Caco-2 (cell line): ENCODE measurements at regions not wholly inside any gene's neighbourhood (a gene's known extent, or its start where the extent isn't known, plus 50 kb on each side); places are given as distances from the start of the nearest gene placed in this dataset.

ENCODE experiments used
- BruUV-seq: library from RNA; stranded (reverse); fragments of 400-500 nt; replicated peaks from 2 replicates; lab custom pipeline; 2021; lab: Mats Ljungman, UMichigan
- CTCF ChIA-PET: fragments of 300-600 bp; sonication (Branson Sonifier 250); formaldehyde crosslinking; loops from one replicate; lab custom pipeline; 2022; ENCODE audit warnings: antibody characterized with exemption; lab: Charles Lee
- POLR2A ChIA-PET: fragments of 300-600 bp; sonication (Branson Sonifier 250); formaldehyde crosslinking; loops from one replicate; lab custom pipeline; 2022; ENCODE audit warnings: antibody characterized with exemption; lab: Charles Lee
- DNase-seq, 2 experiments: peaks; one replicate each; pipeline versions ENCODE4 v3.0.0 to v3.0.0-alpha.2; 2020 to 2022
- H3K27me3 ChIP-seq: replicated peaks from 2 replicates; pipeline ENCODE4 v1.6.0; 2011; ENCODE audit warnings: low read length; ENCODE audit not compliant: control insufficient read depth, insufficient read depth
- H3K36me3 ChIP-seq: 2 replicates; pipeline ENCODE4 v1.5.1; 2011; ENCODE audit warnings: low read length; ENCODE audit not compliant: control insufficient read depth, insufficient read depth
- H3K4me1 ChIP-seq: fragments of 250-450 bp; sonication (Bioruptor Pico); 2 replicates; pipeline ENCODE4 v1.5.1; 2020; ENCODE audit warnings: mild to moderate bottlenecking
- H3K4me3 ChIP-seq: 2 replicates; pipeline ENCODE4 v1.5.1; 2011; ENCODE audit warnings: low read depth, mild to moderate bottlenecking, control low read depth, low read length
- H3K9me3 ChIP-seq: fragments of 250-450 bp; sonication (Bioruptor Pico); 2 replicates; pipeline ENCODE4 v1.5.1; 2020; ENCODE audit warnings: mild to moderate bottlenecking, moderate library complexity
- H3K27ac Mint-ChIP-seq: one replicate; pipeline ENCODE4 v1.8.0; 2022; ENCODE audit warnings: mixed read lengths; ENCODE audit not compliant: unreplicated experiment
- H3K27me3 Mint-ChIP-seq: one replicate; pipeline ENCODE4 v1.8.0; 2022; ENCODE audit warnings: mixed read lengths; ENCODE audit not compliant: insufficient read depth, unreplicated experiment
- H3K36me3 Mint-ChIP-seq: one replicate; pipeline ENCODE4 v1.8.0; 2022; ENCODE audit warnings: mild to moderate bottlenecking, mixed read lengths; ENCODE audit not compliant: insufficient read depth, unreplicated experiment
- H3K4me1 Mint-ChIP-seq: one replicate; pipeline ENCODE4 v1.8.0; 2022; ENCODE audit warnings: low read depth, mixed read lengths; ENCODE audit not compliant: unreplicated experiment
- H3K4me3 Mint-ChIP-seq: one replicate; pipeline ENCODE4 v1.8.0; 2022; ENCODE audit warnings: mild to moderate bottlenecking, moderate library complexity, mixed read lengths; ENCODE audit not compliant: unreplicated experiment
- H3K9me3 Mint-ChIP-seq: one replicate; pipeline ENCODE4 v1.8.0; 2022; ENCODE audit warnings: mixed read lengths; ENCODE audit not compliant: unreplicated experiment
- CTCF ChIP-seq, 2 experiments: fragments of 200-600 bp in 1 of 2; IDR thresholded peaks; 1 replicate in 1 of 2; 2 replicates in 1 of 2; pipeline versions ENCODE4 v1.5.1 to v1.8.0; 2011 to 2022; ENCODE audit warnings: antibody characterized with exemption in 1 of 2, control low read depth in 1 of 2, inconsistent platforms in 1 of 2, low read depth in 1 of 2, low read length in 1 of 2, mild to moderate bottlenecking in 1 of 2, moderate library complexity in 1 of 2; ENCODE audit not compliant: insufficient read depth in 1 of 2, severe bottlenecking in 1 of 2, unreplicated experiment in 1 of 2
- intact Hi-C: fragments of 100-400 bp; cut with micrococcal nuclease; formaldehyde crosslinking; loops from one replicate; pipeline ENCODE4 v1.10.0; 2022; ENCODE audit not compliant: unreplicated experiment

GRCh38 chr6:147905711-147906110 is 397.2 kb downstream of the SAMD5 start:
- DNase-seq = no peak
- no peak overlapping the region for H3K4me3 Mint-ChIP-seq
- no peaks in the 10 kb centered on the region for H3K9me3 ChIP-seq
- no peak overlapping the region for H3K4me3 ChIP-seq
- POLR2A ChIA-PET = no interaction called here
- no peaks in the 10 kb centered on the region for H3K4me1 Mint-ChIP-seq
- H3K27me3 Mint-ChIP-seq = no peaks in the 10 kb centered on the region
- no peak overlapping the region for H3K27ac Mint-ChIP-seq
- no peak for TF ChIP-seq CTCF (IDR thresholded peaks at IDR 0.05; ENCODE audit: insufficient read depth in 1 of 2, low read depth in 1 of 2, low read length in 1 of 2, severe bottlenecking in 1 of 2, unreplicated experiment in 1 of 2)
- H3K9me3 Mint-ChIP-seq = no peaks in the 10 kb centered on the region
- CTCF ChIA-PET = no interaction called here
- no peaks in the 10 kb centered on the region for H3K36me3 Mint-ChIP-seq
- no peaks in the 10 kb centered on the region for H3K36me3 ChIP-seq
- no peaks in the 10 kb centered on the region for H3K27me3 ChIP-seq
- H3K4me1 ChIP-seq = no peaks in the 10 kb centered on the region
- BruUV-seq = no TSS peak
- intact Hi-C loops = no loop called here

GRCh38 chr6:147906361-147906760 is 397.9 kb downstream of the SAMD5 start:
- POLR2A ChIA-PET = no interaction called here
- H3K4me1 Mint-ChIP-seq = no peaks in the 10 kb centered on the region
- no TSS peak for BruUV-seq
- no peak overlapping the region for H3K27ac Mint-ChIP-seq
- Histone ChIP-seq H3K27me3 (no peaks in the 10 kb centered on the region), H3K9me3 (no peaks in the 10 kb centered on the region), H3K36me3 (no peaks in the 10 kb centered on the region), H3K4me3 (no peak overlapping the region), H3K4me1 (no peaks in the 10 kb centered on the region)
- H3K4me3 Mint-ChIP-seq = no peak overlapping the region
- no peaks in the 10 kb centered on the region for H3K27me3 Mint-ChIP-seq
- H3K36me3 Mint-ChIP-seq = no peaks in the 10 kb centered on the region
- H3K9me3 Mint-ChIP-seq = no peaks in the 10 kb centered on the region
- intact Hi-C loops = no loop called here
- no peak for TF ChIP-seq CTCF (IDR thresholded peaks at IDR 0.05; ENCODE audit: insufficient read depth in 1 of 2, low read depth in 1 of 2, low read length in 1 of 2, severe bottlenecking in 1 of 2, unreplicated experiment in 1 of 2)
- CTCF ChIA-PET = no interaction called here
- DNase-seq = no peak

- intact Hi-C loops = no loop called here
- POLR2A ChIA-PET = no interaction called here
- Histone ChIP-seq H3K4me1 (no peaks in the 10 kb centered on the region), H3K36me3 (no peaks in the 10 kb centered on the region), H3K4me3 (no peak overlapping the region), H3K9me3 (no peaks in the 10 kb centered on the region), H3K27me3 (no peaks in the 10 kb centered on the region)
- no TSS peak for BruUV-seq
- CTCF ChIA-PET = no interaction called here
- Mint-ChIP-seq H3K27me3 (no peaks in the 10 kb centered on the region), H3K9me3 (no peaks in the 10 kb centered on the region), H3K36me3 (no peaks in the 10 kb centered on the region), H3K4me1 (no peaks in the 10 kb centered on the region), H3K4me3 (no peak overlapping the region), H3K27ac (no peak overlapping the region)
- no peak for DNase-seq
- no peak for TF ChIP-seq CTCF (IDR thresholded peaks at IDR 0.05; ENCODE audit: insufficient read depth in 1 of 2, low read depth in 1 of 2, low read length in 1 of 2, severe bottlenecking in 1 of 2, unreplicated experiment in 1 of 2)
These were observed 401.1 kb downstream of the SAMD5 start for GRCh38 chr6:147909640-147910039.
